AG10803 (cell line): ENCODE measurements at regions not wholly inside any gene's neighbourhood (a gene's known extent, or its start where the extent isn't known, plus 50 kb on each side); places are given as distances from the start of the nearest gene placed in this dataset.
"Not testable (repeated sequence)": the region's sequence is repeated elsewhere in the genome, so short reads cannot be mapped to it uniquely, and the experiment has no call there.

Experiments used
- DNase-seq: peaks from one replicate; pipeline ENCODE4 v3.0.0; 2010; ENCODE audit warnings: low read depth
- H3K4me3 ChIP-seq: 2 replicates; pipeline ENCODE4 v1.5.1; 2011; ENCODE audit warnings: mild to moderate bottlenecking, low read length, control low read depth
- CTCF ChIP-seq: conservative IDR thresholded peaks from 2 replicates; pipeline ENCODE4 v1.5.1; 2011; ENCODE audit warnings: mild to moderate bottlenecking, low read length, control low read depth, inconsistent platforms

GRCh38 chr14:50025776-50026175 is 90.6 kb downstream of the VCPKMT start:
- no peak for TF ChIP-seq CTCF
- no peak for DNase-seq
- H3K4me3 ChIP-seq = no peak overlapping the region

DNA sequence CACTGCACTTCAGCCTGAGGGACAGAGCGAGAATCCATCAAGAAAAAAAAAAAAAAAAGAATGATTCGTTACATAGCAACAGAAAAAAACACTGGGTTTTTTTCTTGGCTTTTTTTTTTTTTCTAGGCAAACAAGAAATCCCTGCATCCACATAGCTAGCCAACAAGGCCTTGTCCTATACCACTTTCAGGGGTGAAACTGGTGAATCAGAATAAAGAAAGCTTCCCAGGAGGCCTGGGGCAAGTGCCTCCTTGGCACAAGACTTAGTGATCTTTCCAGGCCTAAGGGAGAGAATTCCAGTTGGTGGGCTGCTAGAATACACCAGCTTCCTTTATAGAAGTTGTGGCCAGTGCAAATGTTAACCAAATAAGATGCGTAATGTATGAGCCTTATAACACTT is 90.0 kb downstream of the VCPKMT start:
- no peak overlapping the region for H3K4me3 ChIP-seq
- DNase-seq = no peak
- no peak for TF ChIP-seq CTCF

- no peak for TF ChIP-seq CTCF
- DNase-seq = no peak
- H3K4me3 ChIP-seq = no peak overlapping the region
These were observed 88.6 kb downstream of the VCPKMT start for GRCh38 chr14:50027816-50028215.

- no peak for TF ChIP-seq CTCF
- H3K4me3 ChIP-seq = no peak overlapping the region
- DNase-seq = no peak
These were observed 87.9 kb downstream of the VCPKMT start for GRCh38 chr14:50028458-50028857.

- no peak for DNase-seq
- H3K4me3 ChIP-seq = no peak overlapping the region
- no peak for TF ChIP-seq CTCF
These were observed 86.3 kb downstream of the VCPKMT start for GRCh38 chr14:50030036-50030435.

GRCh38 chr14:50030911-50031310 is 85.5 kb downstream of the VCPKMT start:
- DNase-seq, H3K4me3 ChIP-seq: not testable (repeated sequence)

GRCh38 chr14:50031602-50032313 is 84.6 kb downstream of the VCPKMT start:
- no peak overlapping the region for H3K4me3 ChIP-seq
- DNase-seq = peak; percentile 82

GRCh38 chr14:50032462-50033167 is 83.8 kb downstream of the VCPKMT start:
- not testable (repeated sequence) for DNase-seq, H3K4me3 ChIP-seq

More at GRCh38 chr14:50031602-50032313, 84.6 kb downstream of the VCPKMT start:
- TF ChIP-seq CTCF = no peak
